ENCODE measurements at regions not wholly inside any gene's neighbourhood (a gene's known extent, or its start where the extent isn't known, plus 50 kb on each side); places are given as distances from the start of the nearest gene placed in this dataset.

DNA sequence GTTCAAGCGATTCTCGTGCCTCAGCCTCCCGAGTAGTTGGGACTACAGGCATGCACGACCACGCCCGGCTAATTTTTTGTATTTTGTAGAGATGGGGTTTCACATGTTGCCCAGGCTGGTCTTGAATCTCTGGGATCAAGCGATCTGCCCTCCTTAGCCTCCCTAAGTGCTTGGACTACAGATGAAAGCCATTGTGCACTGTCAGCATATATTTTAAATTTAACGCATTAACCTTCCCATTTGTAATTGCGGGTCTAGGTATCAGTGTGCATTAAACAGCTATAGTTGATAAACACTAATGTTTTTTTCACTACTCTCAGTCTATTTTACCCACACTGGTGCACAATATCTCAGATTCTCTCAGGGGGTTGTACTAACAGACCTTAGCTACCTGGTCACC, 1930.8 kb downstream of the C4orf33 start:
- H3K27me3 ChIP-seq (ENCODE audit: control insufficient read depth in 1 of 2, insufficient read depth in 2 of 2, low read length in 2 of 2) = no peaks in the 10 kb centered on the region
- H3K9me3 ChIP-seq (ENCODE audit: control insufficient read depth in 1 of 2, insufficient read depth in 1 of 2, low read length in 2 of 2) = peaks cover 0 to 8% of the 10 kb centered on the region in 2 experiments
- Mint-ChIP-seq H3K27me3 (no peaks in the 10 kb centered on the region), H3K9me3 (peaks cover 3% of the 10 kb centered on the region), H3K36me3 (ENCODE audit: low read depth) (no peaks in the 10 kb centered on the region), H3K4me3 (no peak overlapping the region), H3K4me1 (ENCODE audit: low read depth) (no peaks in the 10 kb centered on the region), H3K27ac (no peak overlapping the region)
- TF ChIP-seq, protein P1, sequence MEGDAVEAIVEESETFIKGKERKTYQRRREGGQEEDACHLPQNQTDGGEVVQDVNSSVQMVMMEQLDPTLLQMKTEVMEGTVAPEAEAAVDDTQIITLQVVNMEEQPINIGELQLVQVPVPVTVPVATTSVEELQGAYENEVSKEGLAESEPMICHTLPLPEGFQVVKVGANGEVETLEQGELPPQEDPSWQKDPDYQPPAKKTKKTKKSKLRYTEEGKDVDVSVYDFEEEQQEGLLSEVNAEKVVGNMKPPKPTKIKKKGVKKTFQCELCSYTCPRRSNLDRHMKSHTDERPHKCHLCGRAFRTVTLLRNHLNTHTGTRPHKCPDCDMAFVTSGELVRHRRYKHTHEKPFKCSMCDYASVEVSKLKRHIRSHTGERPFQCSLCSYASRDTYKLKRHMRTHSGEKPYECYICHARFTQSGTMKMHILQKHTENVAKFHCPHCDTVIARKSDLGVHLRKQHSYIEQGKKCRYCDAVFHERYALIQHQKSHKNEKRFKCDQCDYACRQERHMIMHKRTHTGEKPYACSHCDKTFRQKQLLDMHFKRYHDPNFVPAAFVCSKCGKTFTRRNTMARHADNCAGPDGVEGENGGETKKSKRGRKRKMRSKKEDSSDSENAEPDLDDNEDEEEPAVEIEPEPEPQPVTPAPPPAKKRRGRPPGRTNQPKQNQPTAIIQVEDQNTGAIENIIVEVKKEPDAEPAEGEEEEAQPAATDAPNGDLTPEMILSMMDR (IDR thresholded peaks at IDR 0.05) = no peak
- ChIA-PET CTCF (no interaction called here), POLR2A (no interaction called here)
- DNase-seq (no peak), ATAC-seq (ENCODE audit: poor library complexity) (no peak)
- H3K27ac ChIP-seq (ENCODE audit: low read depth in 1 of 2, low read length in 2 of 2) = no peak overlapping the region
- no peaks in the 10 kb centered on the region for H3K36me3 ChIP-seq (ENCODE audit: insufficient read depth, low read length)
- H3K4me3 ChIP-seq (ENCODE audit: low read length) = no peak overlapping the region
- H3K4me1 ChIP-seq (ENCODE audit: insufficient read depth, low read length) = no peaks in the 10 kb centered on the region
- intact Hi-C loops (cut with DNase I, micrococcal nuclease) = no loop called here

DNA sequence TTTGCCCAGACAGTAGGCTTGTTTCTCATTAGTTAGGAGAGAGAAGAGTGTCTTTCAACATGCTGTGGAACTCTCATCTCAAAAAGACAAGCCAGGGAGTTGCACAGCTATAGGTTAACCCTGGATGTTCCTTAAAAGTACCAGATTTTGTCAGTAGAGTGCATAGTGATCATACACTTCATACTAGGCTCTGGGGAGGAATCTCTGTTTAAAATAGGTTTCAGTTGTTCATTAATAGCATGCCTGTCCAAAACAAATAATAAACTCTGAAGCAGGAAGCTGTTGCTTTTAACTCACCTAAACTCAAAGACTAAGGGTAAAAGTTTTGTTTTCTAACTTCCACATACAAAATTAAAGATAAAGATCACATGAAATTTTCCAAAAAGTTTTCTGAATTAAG, 1948.4 kb downstream of the C4orf33 start:
- no peaks in the 10 kb centered on the region for H3K27me3 Mint-ChIP-seq
- H3K36me3 Mint-ChIP-seq (ENCODE audit: low read depth) = no peaks in the 10 kb centered on the region
- TF ChIP-seq, protein P1 (IDR thresholded peaks at IDR 0.05) = no peak
- no peak overlapping the region for H3K27ac Mint-ChIP-seq
- Histone ChIP-seq H3K9me3 (ENCODE audit: control insufficient read depth in 1 of 2, insufficient read depth in 1 of 2, low read length in 2 of 2) (no peaks in the 10 kb centered on the region), H3K27me3 (ENCODE audit: control insufficient read depth in 1 of 2, insufficient read depth in 2 of 2, low read length in 2 of 2) (no peaks in the 10 kb centered on the region), H3K4me1 (ENCODE audit: insufficient read depth, low read length) (no peaks in the 10 kb centered on the region), H3K27ac (ENCODE audit: low read depth in 1 of 2, low read length in 2 of 2) (no peak overlapping the region), H3K36me3 (ENCODE audit: insufficient read depth, low read length) (no peaks in the 10 kb centered on the region), H3K4me3 (ENCODE audit: low read length) (no peak overlapping the region)
- H3K9me3 Mint-ChIP-seq = peaks cover 2% of the 10 kb centered on the region
- H3K4me1 Mint-ChIP-seq (ENCODE audit: low read depth) = no peaks in the 10 kb centered on the region
- intact Hi-C loops (cut with DNase I, micrococcal nuclease) = no loop called here
- ChIA-PET CTCF (interaction anchor here (1.0 kb wide), 1 partner anchor 22 kb away, joined by 3 read pairs; no protein-coding TSS in a partner anchor), POLR2A (no interaction called here)
- DNase-seq (no peak), ATAC-seq (ENCODE audit: poor library complexity) (no peak)
- no peak overlapping the region for H3K4me3 Mint-ChIP-seq

DNA sequence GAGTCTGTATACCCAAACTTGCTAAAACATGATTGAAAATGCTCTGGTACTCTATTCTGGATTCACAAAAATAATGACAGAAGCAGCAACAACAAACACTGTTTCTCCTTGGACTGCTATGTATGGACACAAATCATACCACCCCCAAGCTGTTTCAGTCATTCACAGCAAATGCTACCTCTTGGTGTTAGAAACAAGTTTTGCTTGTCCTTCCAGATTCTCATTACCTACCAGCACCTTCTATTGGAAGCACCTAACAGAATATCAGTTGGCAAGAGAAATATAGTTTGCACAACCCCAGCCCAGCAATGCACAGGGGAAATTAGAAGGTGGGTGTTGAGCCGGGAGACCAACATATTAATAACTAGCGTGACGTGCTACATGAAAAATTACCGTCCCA, 1950.9 kb downstream of the C4orf33 start:
- no peaks in the 10 kb centered on the region for H3K9me3 ChIP-seq (ENCODE audit: control insufficient read depth in 1 of 2, insufficient read depth in 1 of 2, low read length in 2 of 2)
- DNase-seq (no peak), ATAC-seq (ENCODE audit: poor library complexity) (no peak)
- H3K4me3 ChIP-seq (ENCODE audit: low read length) = no peak overlapping the region
- Mint-ChIP-seq H3K4me3 (no peak overlapping the region), H3K27ac (no peak overlapping the region), H3K36me3 (ENCODE audit: low read depth) (no peaks in the 10 kb centered on the region), H3K4me1 (ENCODE audit: low read depth) (no peaks in the 10 kb centered on the region), H3K27me3 (no peaks in the 10 kb centered on the region), H3K9me3 (peaks cover 2% of the 10 kb centered on the region)
- H3K4me1 ChIP-seq (ENCODE audit: insufficient read depth, low read length) = no peaks in the 10 kb centered on the region
- ChIA-PET CTCF (no interaction called here), POLR2A (no interaction called here)
- H3K36me3 ChIP-seq (ENCODE audit: insufficient read depth, low read length) = no peaks in the 10 kb centered on the region
- intact Hi-C loops (cut with DNase I, micrococcal nuclease) = no loop called here
- TF ChIP-seq, protein P1 (IDR thresholded peaks at IDR 0.05) = no peak
- no peaks in the 10 kb centered on the region for H3K27me3 ChIP-seq (ENCODE audit: control insufficient read depth in 1 of 2, insufficient read depth in 2 of 2, low read length in 2 of 2)
- no peak overlapping the region for H3K27ac ChIP-seq (ENCODE audit: low read depth in 1 of 2, low read length in 2 of 2)

Measured in CD4-positive, alpha-beta T cell (primary cell).